ENCODE measurements at regions not wholly inside any gene's neighbourhood (a gene's known extent, or its start where the extent isn't known, plus 50 kb on each side); places are given as distances from the start of the nearest gene placed in this dataset.

- H4K8ac ChIP-seq (ENCODE audit: low read depth in 2 of 2, low read length in 2 of 2), result no peak overlapping the region
- no peak overlapping the region for H2BK20ac ChIP-seq (ENCODE audit: low read depth, low read length)
- H3K4me1 ChIP-seq (ENCODE audit: control insufficient read depth, insufficient read depth, low read length), result no peaks in the 10 kb centered on the region
- dilution Hi-C loops (cut with HindIII; ENCODE audit: low sequenced_read_pairs, unreplicated experiment) (no loop called here), intact Hi-C loops (cut with micrococcal nuclease) (loop anchor here (1.0 to 10.0 kb wide), 2 partner anchors 9 to 65 kb away; no protein-coding TSS in a partner anchor), in situ Hi-C loops (cut with MboI; ENCODE audit: low sequenced_read_pairs) (no loop called here)
- H4K20me1 ChIP-seq (ENCODE audit: insufficient read depth, low read length), result no peaks in the 10 kb centered on the region
- no peak overlapping the region for H2AFZ ChIP-seq (replicated peaks; ENCODE audit: low read length, poor library complexity)
- no peak overlapping the region for H2BK15ac ChIP-seq (ENCODE audit: low read depth, low read length)
- ATAC-seq (ENCODE audit: low read depth) (no peak), DNase-seq (no peak)
- H3K23ac ChIP-seq (ENCODE audit: low read depth, low read length), result no peak overlapping the region
- no peaks in the 10 kb centered on the region for H3K36me3 ChIP-seq (ENCODE audit: control insufficient read depth, insufficient read depth, low read length)
- no peak overlapping the region for H2BK5ac ChIP-seq (ENCODE audit: low read depth, low read length, poor library complexity, severe bottlenecking)
- no peaks in the 10 kb centered on the region for H3K9me1 ChIP-seq (ENCODE audit: insufficient read depth, low read length)
- H3K56ac ChIP-seq (ENCODE audit: extremely low read depth, insufficient read depth, low read length), result no peak overlapping the region
- no peak overlapping the region for H3K4me2 ChIP-seq (ENCODE audit: low read depth, low read length)
- no peak overlapping the region for H3K18ac ChIP-seq (ENCODE audit: low read depth, low read length)
- no peaks in the 10 kb centered on the region for H3K9me3 ChIP-seq (ENCODE audit: control insufficient read depth, insufficient read depth, low read length)
- H2AK5ac ChIP-seq (ENCODE audit: low read depth, low read length), result no peak overlapping the region
- no peaks in the 10 kb centered on the region for H3K79me1 ChIP-seq (ENCODE audit: low read depth in 1 of 2, low read length in 2 of 2)
- no peak overlapping the region for H2BK120ac ChIP-seq (ENCODE audit: low read depth, low read length)
- no TSS peak for BruUV-seq (replicated peaks)
- WGBS, 2 experiments (ENCODE audit: extremely low coverage in 2 of 2, insufficient read length in 1 of 2), result no CpG with 5 or more reads among the region's 3 CpGs
- no peaks in the 10 kb centered on the region for H3K27me3 ChIP-seq (ENCODE audit: control insufficient read depth, insufficient read depth, low read length)
- no peak overlapping the region for H4K5ac ChIP-seq (ENCODE audit: low read depth, low read length)
- no peak for TF ChIP-seq RCOR1 (IDR thresholded peaks at IDR 0.05; ENCODE audit: insufficient replicate concordance, low read length)
- TF ChIP-seq USF2 (IDR thresholded peaks at IDR 0.05; ENCODE audit: low read depth, low read length), result no peak
- TF ChIP-seq, protein P1, sequence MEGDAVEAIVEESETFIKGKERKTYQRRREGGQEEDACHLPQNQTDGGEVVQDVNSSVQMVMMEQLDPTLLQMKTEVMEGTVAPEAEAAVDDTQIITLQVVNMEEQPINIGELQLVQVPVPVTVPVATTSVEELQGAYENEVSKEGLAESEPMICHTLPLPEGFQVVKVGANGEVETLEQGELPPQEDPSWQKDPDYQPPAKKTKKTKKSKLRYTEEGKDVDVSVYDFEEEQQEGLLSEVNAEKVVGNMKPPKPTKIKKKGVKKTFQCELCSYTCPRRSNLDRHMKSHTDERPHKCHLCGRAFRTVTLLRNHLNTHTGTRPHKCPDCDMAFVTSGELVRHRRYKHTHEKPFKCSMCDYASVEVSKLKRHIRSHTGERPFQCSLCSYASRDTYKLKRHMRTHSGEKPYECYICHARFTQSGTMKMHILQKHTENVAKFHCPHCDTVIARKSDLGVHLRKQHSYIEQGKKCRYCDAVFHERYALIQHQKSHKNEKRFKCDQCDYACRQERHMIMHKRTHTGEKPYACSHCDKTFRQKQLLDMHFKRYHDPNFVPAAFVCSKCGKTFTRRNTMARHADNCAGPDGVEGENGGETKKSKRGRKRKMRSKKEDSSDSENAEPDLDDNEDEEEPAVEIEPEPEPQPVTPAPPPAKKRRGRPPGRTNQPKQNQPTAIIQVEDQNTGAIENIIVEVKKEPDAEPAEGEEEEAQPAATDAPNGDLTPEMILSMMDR (conservative IDR thresholded peaks at IDR 0.05; ENCODE audit: low read depth, low read length), result no peak
- TF ChIP-seq MAZ (IDR thresholded peaks at IDR 0.05; ENCODE audit: borderline replicate concordance, low read depth, low read length), result no peak
- TF ChIP-seq, protein P2, sequence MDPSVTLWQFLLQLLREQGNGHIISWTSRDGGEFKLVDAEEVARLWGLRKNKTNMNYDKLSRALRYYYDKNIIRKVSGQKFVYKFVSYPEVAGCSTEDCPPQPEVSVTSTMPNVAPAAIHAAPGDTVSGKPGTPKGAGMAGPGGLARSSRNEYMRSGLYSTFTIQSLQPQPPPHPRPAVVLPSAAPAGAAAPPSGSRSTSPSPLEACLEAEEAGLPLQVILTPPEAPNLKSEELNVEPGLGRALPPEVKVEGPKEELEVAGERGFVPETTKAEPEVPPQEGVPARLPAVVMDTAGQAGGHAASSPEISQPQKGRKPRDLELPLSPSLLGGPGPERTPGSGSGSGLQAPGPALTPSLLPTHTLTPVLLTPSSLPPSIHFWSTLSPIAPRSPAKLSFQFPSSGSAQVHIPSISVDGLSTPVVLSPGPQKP (IDR thresholded peaks at IDR 0.05; ENCODE audit: borderline replicate concordance, low read depth, low read length), result no peak
- TF ChIP-seq RFX5 (IDR thresholded peaks at IDR 0.05; ENCODE audit: low read depth, low read length), result no peak
- TF ChIP-seq SMC3 (IDR thresholded peaks at IDR 0.05; ENCODE audit: low read depth, low read length), result no peak
- no peak for TF ChIP-seq BHLHE40 (IDR thresholded peaks at IDR 0.05; ENCODE audit: low read depth, low read length)
- no peak for TF ChIP-seq CEBPB (IDR thresholded peaks at IDR 0.05; ENCODE audit: low read depth, low read length)
- TF ChIP-seq NFE2L2 (IDR thresholded peaks at IDR 0.05; ENCODE audit: low read depth, low read length), result no peak
- TF ChIP-seq MXI1 (IDR thresholded peaks at IDR 0.05; ENCODE audit: borderline replicate concordance, low read depth, low read length), result no peak
- TF ChIP-seq MAFK (IDR thresholded peaks at IDR 0.05; ENCODE audit: low read depth, low read length), result no peak
- H3K14ac ChIP-seq (replicated peaks; ENCODE audit: low read depth, low read length), result no peak overlapping the region
- no peak overlapping the region for H2AK9ac ChIP-seq (replicated peaks; ENCODE audit: low read depth, low read length, poor library complexity)
- no peak overlapping the region for H3K9ac ChIP-seq (ENCODE audit: low read depth, low read length)
- CTCF ChIA-PET, result no interaction called here
- no peak overlapping the region for H4K91ac ChIP-seq (ENCODE audit: insufficient read depth, low read depth, low read length)
- H3K4ac ChIP-seq (ENCODE audit: low read depth, low read length), result no peak overlapping the region
- POLR2A ChIA-PET (ENCODE audit: unreplicated experiment), result no interaction called here
- no peak overlapping the region for H3K4me3 ChIP-seq (ENCODE audit: insufficient read depth, low read depth, low read length)
- H3K27ac ChIP-seq (ENCODE audit: insufficient read depth, low read length), result no peak overlapping the region
Observed at GRCh38 chr7:19589446-19589845, 119.4 kb downstream of the POLR1F start.
